ENCODE measurements at regions not wholly inside any gene's neighbourhood (a gene's known extent, or its start where the extent isn't known, plus 50 kb on each side); places are given as distances from the start of the nearest gene placed in this dataset.

DNA sequence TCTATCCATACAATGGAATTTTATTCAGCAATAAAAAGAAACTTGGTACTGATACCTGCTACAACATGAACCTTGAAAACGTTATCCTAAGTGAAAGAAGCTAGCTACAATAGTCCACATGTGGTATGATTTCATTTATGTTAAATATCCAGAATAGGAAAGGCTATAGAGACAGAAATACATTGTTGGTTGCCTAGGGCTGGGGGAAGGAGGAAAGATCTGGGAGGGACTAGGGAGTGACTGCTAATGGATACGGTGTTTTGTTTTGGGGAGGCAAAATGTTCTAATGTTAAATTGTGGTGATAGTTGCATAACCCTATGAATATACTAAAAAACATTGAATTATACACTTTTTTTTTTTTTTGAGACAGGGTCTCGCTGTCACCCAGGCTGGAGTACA lies 141.1 kb upstream of the ARX start:
- Histone ChIP-seq H3K36me3 (replicated peaks in 1 of 2; ENCODE audit: control insufficient read depth in 1 of 2, insufficient read depth in 2 of 2, low read length in 2 of 2) (no peaks in the 10 kb centered on the region), H2AFZ (ENCODE audit: low read length) (no peak overlapping the region), H3K27ac (ENCODE audit: extremely low read length, insufficient read depth, low read length) (no peak overlapping the region), H3K4me2 (ENCODE audit: low read depth, low read length) (no peak overlapping the region), H3K79me2 (ENCODE audit: insufficient read depth, low read length) (no peaks in the 10 kb centered on the region), H4K20me1 (ENCODE audit: insufficient read depth, low read length) (no peaks in the 10 kb centered on the region), H3K4me3 (replicated peaks in 1 of 3; ENCODE audit: insufficient read depth in 1 of 3, low read depth in 2 of 3, low read length in 3 of 3) (no peak overlapping the region), H3K9ac (ENCODE audit: insufficient read depth, low read depth, low read length) (no peak overlapping the region), H3K27me3 (ENCODE audit: control insufficient read depth in 1 of 2, insufficient read depth in 2 of 2, low read length in 2 of 2) (no peaks in the 10 kb centered on the region), H3K9me3 (ENCODE audit: low read length) (no peaks in the 10 kb centered on the region), H3K4me1 (ENCODE audit: insufficient read depth, low read length) (no peaks in the 10 kb centered on the region)
- ChIA-PET POLR2A (no interaction called here), CTCF (ENCODE audit: low intra/inter-chr PET ratio, low total read pairs) (no interaction called here)
- no peak for FAIRE-seq
- 0% methylated on average over 2 of the region's 3 CpGs for WGBS (ENCODE audit: low lambda C conversion rate)
- no peak for ATAC-seq
- no TSS peak for BruUV-seq (replicated peaks)
- DNase-seq (ENCODE audit: low spot score): no peak
- intact Hi-C loops (cut with micrococcal nuclease; ENCODE audit: unreplicated experiment) (no loop called here), in situ Hi-C loops (cut with HindIII; ENCODE audit: extremely low pct_ligation_motif_present, low pct_unique_long_range_greater_than_20kb) (no loop called here)
- TF ChIP-seq NCOA2 (CRISPR knock-in tag; IDR thresholded peaks at IDR 0.05): no peak
- no peak for TF ChIP-seq ZFP37 (CRISPR knock-in tag; IDR thresholded peaks at IDR 0.05; ENCODE audit: borderline replicate concordance)
- no peak for TF ChIP-seq XBP1 (CRISPR knock-in tag; IDR thresholded peaks at IDR 0.05)
- no peak for TF ChIP-seq SALL2 (CRISPR knock-in tag; IDR thresholded peaks at IDR 0.05)
- no peak for TF ChIP-seq ATF1 (CRISPR knock-in tag; IDR thresholded peaks at IDR 0.05)
- TF ChIP-seq, protein P1, sequence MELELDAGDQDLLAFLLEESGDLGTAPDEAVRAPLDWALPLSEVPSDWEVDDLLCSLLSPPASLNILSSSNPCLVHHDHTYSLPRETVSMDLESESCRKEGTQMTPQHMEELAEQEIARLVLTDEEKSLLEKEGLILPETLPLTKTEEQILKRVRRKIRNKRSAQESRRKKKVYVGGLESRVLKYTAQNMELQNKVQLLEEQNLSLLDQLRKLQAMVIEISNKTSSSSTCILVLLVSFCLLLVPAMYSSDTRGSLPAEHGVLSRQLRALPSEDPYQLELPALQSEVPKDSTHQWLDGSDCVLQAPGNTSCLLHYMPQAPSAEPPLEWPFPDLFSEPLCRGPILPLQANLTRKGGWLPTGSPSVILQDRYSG (CRISPR knock-in tag; IDR thresholded peaks at IDR 0.05): no peak

DNA sequence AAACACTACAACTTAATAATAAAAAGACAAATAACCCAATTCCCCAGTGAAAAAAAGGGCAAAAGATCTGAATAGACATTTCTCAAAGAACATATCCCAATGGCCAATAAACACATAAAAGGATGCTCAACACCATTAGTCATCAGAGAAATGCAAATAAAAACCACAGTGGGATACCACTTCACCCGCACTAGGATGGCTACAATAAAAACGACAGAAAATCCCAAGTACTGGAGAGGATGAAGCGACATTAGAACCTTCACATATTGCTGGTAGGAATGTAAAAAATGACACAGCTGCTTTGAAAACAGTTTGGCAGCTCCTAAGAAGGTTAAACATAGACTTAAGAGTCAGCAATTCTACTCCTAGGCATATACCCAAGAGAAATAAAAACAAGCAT lies 140.6 kb upstream of the ARX start:
- FAIRE-seq: no peak
- Histone ChIP-seq H3K4me1 (ENCODE audit: insufficient read depth, low read length) (no peaks in the 10 kb centered on the region), H3K9ac (ENCODE audit: insufficient read depth, low read depth, low read length) (no peak overlapping the region), H3K27me3 (ENCODE audit: control insufficient read depth in 1 of 2, insufficient read depth in 2 of 2, low read length in 2 of 2) (no peaks in the 10 kb centered on the region), H4K20me1 (ENCODE audit: insufficient read depth, low read length) (no peaks in the 10 kb centered on the region), H3K36me3 (replicated peaks in 1 of 2; ENCODE audit: control insufficient read depth in 1 of 2, insufficient read depth in 2 of 2, low read length in 2 of 2) (no peaks in the 10 kb centered on the region), H3K27ac (ENCODE audit: extremely low read length, insufficient read depth, low read length) (no peak overlapping the region), H3K4me2 (ENCODE audit: low read depth, low read length) (no peak overlapping the region), H3K4me3 (replicated peaks in 1 of 3; ENCODE audit: insufficient read depth in 1 of 3, low read depth in 2 of 3, low read length in 3 of 3) (no peak overlapping the region), H2AFZ (ENCODE audit: low read length) (no peak overlapping the region), H3K9me3 (ENCODE audit: low read length) (no peaks in the 10 kb centered on the region), H3K79me2 (ENCODE audit: insufficient read depth, low read length) (no peaks in the 10 kb centered on the region)
- ChIA-PET POLR2A (no interaction called here), CTCF (ENCODE audit: low intra/inter-chr PET ratio, low total read pairs) (no interaction called here)
- no CpG with 5 or more reads among the region's 3 CpGs for WGBS (ENCODE audit: low lambda C conversion rate)
- TF ChIP-seq ZNF780A (CRISPR knock-in tag; IDR thresholded peaks at IDR 0.05): no peak
- no peak for TF ChIP-seq ZNF367 (CRISPR knock-in tag; IDR thresholded peaks at IDR 0.05; ENCODE audit: borderline replicate concordance)
- no peak for TF ChIP-seq ZFX (CRISPR knock-in tag; IDR thresholded peaks at IDR 0.05; ENCODE audit: low read depth)
- TF ChIP-seq, protein P2, sequence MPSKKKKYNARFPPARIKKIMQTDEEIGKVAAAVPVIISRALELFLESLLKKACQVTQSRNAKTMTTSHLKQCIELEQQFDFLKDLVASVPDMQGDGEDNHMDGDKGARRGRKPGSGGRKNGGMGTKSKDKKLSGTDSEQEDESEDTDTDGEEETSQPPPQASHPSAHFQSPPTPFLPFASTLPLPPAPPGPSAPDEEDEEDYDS (CRISPR knock-in tag; IDR thresholded peaks at IDR 0.05): no peak
- TF ChIP-seq PTBP1 (IDR thresholded peaks at IDR 0.05; ENCODE audit: low read depth, low read length, poor library complexity, severe bottlenecking): no peak
- no peak for TF ChIP-seq SCMH1 (CRISPR knock-in tag; IDR thresholded peaks at IDR 0.05; ENCODE audit: borderline replicate concordance)
- TF ChIP-seq ZBTB8A (CRISPR knock-in tag; IDR thresholded peaks at IDR 0.05; ENCODE audit: borderline replicate concordance, low read depth): no peak
- no peak for TF ChIP-seq FOXC1 (CRISPR knock-in tag; IDR thresholded peaks at IDR 0.05; ENCODE audit: borderline replicate concordance)
- no peak for TF ChIP-seq ZNF431 (CRISPR knock-in tag; IDR thresholded peaks at IDR 0.05; ENCODE audit: borderline replicate concordance, low read depth)
- ATAC-seq: no peak
- DNase-seq (ENCODE audit: low spot score): no peak
- intact Hi-C loops (cut with micrococcal nuclease; ENCODE audit: unreplicated experiment) (no loop called here), in situ Hi-C loops (cut with HindIII; ENCODE audit: extremely low pct_ligation_motif_present, low pct_unique_long_range_greater_than_20kb) (no loop called here)
- no TSS peak for BruUV-seq (replicated peaks)

Measured in HepG2 (cell line).